Heart right ventricle (tissue), 16 donors: ENCODE measurements at regions not wholly inside any gene's neighbourhood (a gene's known extent, or its start where the extent isn't known, plus 50 kb on each side); places are given as distances from the start of the nearest gene placed in this dataset.

Experiments
- ATAC-seq, 8 donors: fragments of 200-7000 bp; cut with Tn5 transposase; one replicate each; pipeline ENCODE4 v1.9.1; 2020; ENCODE audit warnings: mild to moderate bottlenecking in 8 of 8, moderate library complexity in 8 of 8, moderate number of reproducible peaks in 1 of 8
- DNase-seq, 2 donors: peaks; one replicate each; pipeline ENCODE4 v3.0.0-alpha.2; 2020
- H3K27ac ChIP-seq, 10 donors: fragments of 200-600 bp; sonication (generic) in 2 of 10; one replicate each; pipeline versions ENCODE4 v1.5.0 to v1.8.0; 2020 to 2022; ENCODE audit warnings: mild to moderate bottlenecking in 3 of 10
- H3K27me3 ChIP-seq, 7 donors: fragments of 200-600 bp; one replicate each; pipeline ENCODE4 v1.8.0; 2021 to 2022; ENCODE audit warnings: mild to moderate bottlenecking in 2 of 7
- H3K36me3 ChIP-seq, 9 donors: fragments of 200-600 bp; sonication (generic) in 1 of 9; one replicate each; pipeline versions ENCODE4 v1.5.0 to v1.8.0; 2020 to 2022; ENCODE audit warnings: mild to moderate bottlenecking in 2 of 9
- H3K4me1 ChIP-seq, 9 donors: fragments of 200-600 bp; sonication (generic) in 1 of 9; one replicate each; pipeline versions ENCODE4 v1.5.0 to v1.8.0; 2020 to 2022; ENCODE audit warnings: mild to moderate bottlenecking in 4 of 9
- H3K4me3 ChIP-seq, 10 donors: fragments of 200-600 bp; sonication (generic) in 2 of 10; one replicate each; pipeline versions ENCODE4 v1.5.0 to v1.8.0; 2020 to 2022; ENCODE audit warnings: mild to moderate bottlenecking in 7 of 10, moderate library complexity in 2 of 10
- H3K9me3 ChIP-seq, 11 donors: fragments of 200-600 bp in 10 of 11; sonication (generic) in 2 of 11; one replicate each; pipeline versions ENCODE4 v1.5.0 to v1.8.0; 2013 to 2022; ENCODE audit warnings: mild to moderate bottlenecking in 2 of 11, control low read depth in 1 of 11, moderate library complexity in 1 of 11
- CTCF ChIP-seq, 9 donors: fragments of 200-600 bp; sonication (generic) in 2 of 9; IDR thresholded peaks; one replicate each; pipeline versions ENCODE4 v1.5.0 to v1.8.0; 2021 to 2022; ENCODE audit warnings: antibody characterized with exemption in 9 of 9, mild to moderate bottlenecking in 5 of 9, moderate library complexity in 1 of 9
- WGBS, 2 donors: extraction: QIAGEN DNeasy Blood & Tissue Kit; methylation state at CpG; one replicate each; pipeline ENCODE4 v1.1.7; 2013; ENCODE audit warnings: inconsistent platforms in 1 of 2; 5-methylcytosine and 5-hydroxymethylcytosine counted together
- intact Hi-C, 10 donors: fragments of 100-400 bp; cut with DNase I; formaldehyde crosslinking; loops; one replicate each; pipeline versions ENCODE4 v1.11.1 to v1.14.2; 2022
- donor health status: Arrhythmogenic right ventricular cardiomyopathy.
- donor health status: ischemic (EF 13 %, LVEDD 7.1; RV severe dilation, severe dysfunction).
- donor health status: healthy with polysubstance abuse.
- donor health status: DM: no; HTN: yes; CAD: no.
- donor health status: DM: no; HTN: no; CAD: no.
- donor health status: ischemic (EF 25% LVEDD 6.9; RV normal size, moderate dysfunction).
- donor health status: ischemic (EF 25% LVEDD 5.7; RV mildly dilated, moderate dysfunction).
- donor health status: healthy.
- donor health status: DM: yes; HTN: yes; CAD: no.
- donor health status: Ischemic cardiomyopathy.
- donor health status: ischemic (EF 35%, LVEDD 5.7; RV mildly dilated, moderate dysfunction).
- donor health status: nonischemic (EF 11% LVEDD 7.7; RV severe dilation, severe dysfunction).
- donor health status: DM: yes; HTN: yes; CAD: no.
- donor health status: PGD.
- donor health status: ischemic (EF 29% LVEDD 5.4; RV normal size, mild dysfunction).
- donor health status: nonischemic (EF 23%, LVEDD 6.1; RV moderate dilation, normal function).

- intact Hi-C loops = no loop called here
- H3K9me3 ChIP-seq = peaks cover 0 to 40% (median 14%) of the 10 kb centered on the region in 11 donors
- no peak overlapping the region for H3K27ac ChIP-seq
- TF ChIP-seq CTCF (IDR thresholded peaks at IDR 0.05) = no peak
- DNase-seq (no peak), ATAC-seq (no peak)
- H3K36me3 ChIP-seq = no peaks in the 10 kb centered on the region
- H3K27me3 ChIP-seq = peaks cover 0 to 6% (median 0%) of the 10 kb centered on the region in 7 donors
- no peaks in the 10 kb centered on the region for H3K4me1 ChIP-seq
- H3K4me3 ChIP-seq = no peak overlapping the region
These were observed 161.7 kb downstream of the OPA1 start for GRCh38 chr3:193754719-193755118.

- H3K9me3 ChIP-seq = peaks cover 0 to 40% (median 14%) of the 10 kb centered on the region in 11 donors
- WGBS, 2 donors = 96 to 100% methylated on average over 1 of the region's 1 CpG
- H3K4me3 ChIP-seq = no peak overlapping the region
- TF ChIP-seq CTCF (IDR thresholded peaks at IDR 0.05) = no peak
- H3K36me3 ChIP-seq = no peaks in the 10 kb centered on the region
- H3K27ac ChIP-seq = no peak overlapping the region
- DNase-seq = no peak
- H3K4me1 ChIP-seq = no peaks in the 10 kb centered on the region
- ATAC-seq = no peak
- intact Hi-C loops = no loop called here
- H3K27me3 ChIP-seq = peaks cover 0 to 6% (median 0%) of the 10 kb centered on the region in 7 donors
These were observed 163.5 kb downstream of the OPA1 start for GRCh38 chr3:193756536-193756935.

- Histone ChIP-seq H3K4me3 (no peak overlapping the region), H3K27ac (no peak overlapping the region), H3K4me1 (peaks cover 0 to 4% (median 0%) of the 10 kb centered on the region in 9 donors), H3K27me3 (peaks cover 0 to 6% (median 0%) of the 10 kb centered on the region in 7 donors), H3K36me3 (no peaks in the 10 kb centered on the region), H3K9me3 (peaks cover 0 to 40% (median 14%) of the 10 kb centered on the region in 11 donors)
- DNase-seq = no peak
- 88 to 90% methylated on average over 2 of the region's 2 CpGs for WGBS, 2 donors
- no peak for ATAC-seq
- TF ChIP-seq CTCF (IDR thresholded peaks at IDR 0.05) = no peak
- intact Hi-C loops = no loop called here
These were observed 164.4 kb downstream of the OPA1 start for GRCh38 chr3:193757457-193757856.

GRCh38 chr3:193761969-193762368, 169.0 kb downstream of the OPA1 start:
- no peak for TF ChIP-seq CTCF (IDR thresholded peaks at IDR 0.05)
- ATAC-seq = peak in 3 of 8 donors; percentile 33 to 53 (median 39)
- Histone ChIP-seq H3K9me3 (peaks cover 0 to 20% (median 5%) of the 10 kb centered on the region in 11 donors), H3K4me1 (peaks cover 0 to 4% (median 0%) of the 10 kb centered on the region in 9 donors), H3K36me3 (no peaks in the 10 kb centered on the region), H3K27me3 (peaks cover 0 to 9% (median 0%) of the 10 kb centered on the region in 7 donors), H3K27ac (no peak overlapping the region), H3K4me3 (no peak overlapping the region)
- 65 to 68% methylated on average over 5 of the region's 5 CpGs for WGBS, 2 donors
- DNase-seq = no peak
- intact Hi-C loops = no loop called here
